Uterus (tissue), 3 donors: ENCODE measurements at regions not wholly inside any gene's neighbourhood (a gene's known extent, or its start where the extent isn't known, plus 50 kb on each side); places are given as distances from the start of the nearest gene placed in this dataset.

ENCODE experiments used
- DNase-seq, 2 donors: peaks; one replicate each; pipeline ENCODE4 v3.0.0-alpha.2; 2019 to 2020
- H3K27ac ChIP-seq, 2 donors: fragments of 200-600 bp; sonication (generic); 1 replicate in 1 of 2; 2 replicates in 1 of 2; pipeline ENCODE4 v1.5.1; 2016 to 2018
- H3K27me3 ChIP-seq, 2 donors: fragments of 200-600 bp; sonication (generic); one replicate each; pipeline ENCODE4 v1.5.1; 2018 to 2019; ENCODE audit warnings: control low read depth in 1 of 2
- H3K36me3 ChIP-seq, 2 donors: fragments of 200-600 bp; sonication (generic); one replicate each; pipeline ENCODE4 v1.5.1; 2019; ENCODE audit warnings: control low read depth in 1 of 2
- H3K4me1 ChIP-seq, 2 donors: fragments of 200-600 bp; sonication (generic); one replicate each; pipeline ENCODE4 v1.5.1; 2018 to 2019; ENCODE audit warnings: control low read depth in 1 of 2
- H3K4me3 ChIP-seq, 2 donors: fragments of 200-600 bp; sonication (generic); 1 replicate in 1 of 2; 2 replicates in 1 of 2; pipeline ENCODE4 v1.5.1; 2018 to 2019; ENCODE audit warnings: mild to moderate bottlenecking in 1 of 2
- H3K9me3 ChIP-seq, 2 donors: fragments of 200-600 bp; sonication (generic); one replicate each; pipeline ENCODE4 v1.5.1; 2019; ENCODE audit warnings: control low read depth in 1 of 2
- CTCF ChIP-seq, 4 experiments: fragments of 200-600 bp in 2 of 4; fragments of 450-650 bp in 2 of 4; sonication (generic) in 2 of 4; IDR thresholded peaks; one replicate each; pipeline ENCODE4 v1.5.1; 2016 to 2019; ENCODE audit warnings: antibody characterized with exemption in 4 of 4, mild to moderate bottlenecking in 2 of 4, moderate library complexity in 1 of 4
- POLR2A ChIP-seq, 2 donors: fragments of 450-650 bp; IDR thresholded peaks; one replicate each; pipeline ENCODE4 v1.6.1; 2016; ENCODE audit warnings: antibody characterized with exemption in 2 of 2, mild to moderate bottlenecking in 1 of 2, moderate library complexity in 1 of 2
- intact Hi-C: fragments of 100-400 bp; cut with DNase I; formaldehyde crosslinking; loops from one replicate; pipeline ENCODE4 v1.15.1; 2023; ENCODE audit warnings: low total_unique reads
- donor health status: DM: yes; HTN: yes; CAD: no.

- intact Hi-C loops = no loop called here
- H3K4me3 ChIP-seq = no peak overlapping the region
- DNase-seq = no peak
- H3K4me1 ChIP-seq = no peaks in the 10 kb centered on the region
- H3K36me3 ChIP-seq = no peaks in the 10 kb centered on the region
- TF ChIP-seq POLR2A (IDR thresholded peaks at IDR 0.05) = no peak
- no peak for TF ChIP-seq CTCF (IDR thresholded peaks at IDR 0.05)
- no peak overlapping the region for H3K27ac ChIP-seq
- H3K9me3 ChIP-seq = no peaks in the 10 kb centered on the region
- no peaks in the 10 kb centered on the region for H3K27me3 ChIP-seq
These were observed 152.1 kb downstream of the RPL10L start for GRCh38 chr14:46499521-46499920.

- intact Hi-C loops = no loop called here
- DNase-seq = no peak
These were observed 155.2 kb downstream of the RPL10L start for GRCh38 chr14:46496409-46496808.

GRCh38 chr14:46490238-46490685, 161.3 kb downstream of the RPL10L start:
- TF ChIP-seq POLR2A (IDR thresholded peaks at IDR 0.05) = no peak
- no peak for TF ChIP-seq CTCF (IDR thresholded peaks at IDR 0.05)
- Histone ChIP-seq H3K4me1 (no peaks in the 10 kb centered on the region), H3K9me3 (no peaks in the 10 kb centered on the region), H3K4me3 (no peak overlapping the region), H3K27ac (no peak overlapping the region), H3K36me3 (no peaks in the 10 kb centered on the region), H3K27me3 (no peaks in the 10 kb centered on the region)
- DNase-seq = no peak
- intact Hi-C loops = no loop called here

More at GRCh38 chr14:46496409-46496808, 155.2 kb downstream of the RPL10L start:
- Histone ChIP-seq H3K27me3 (no peaks in the 10 kb centered on the region), H3K4me1 (no peaks in the 10 kb centered on the region), H3K4me3 (no peak overlapping the region), H3K9me3 (no peaks in the 10 kb centered on the region), H3K36me3 (no peaks in the 10 kb centered on the region), H3K27ac (no peak overlapping the region)
- TF ChIP-seq POLR2A (IDR thresholded peaks at IDR 0.05) = no peak

- TF ChIP-seq POLR2A (IDR thresholded peaks at IDR 0.05) = no peak
- no peaks in the 10 kb centered on the region for H3K4me1 ChIP-seq
- intact Hi-C loops = loop anchor here (10.0 kb wide), 1 partner anchor 586 kb away; no protein-coding TSS in a partner anchor
- no peaks in the 10 kb centered on the region for H3K27me3 ChIP-seq
- no peaks in the 10 kb centered on the region for H3K9me3 ChIP-seq
- H3K36me3 ChIP-seq = no peaks in the 10 kb centered on the region
- no peak for DNase-seq
- H3K27ac ChIP-seq = no peak overlapping the region
- no peak overlapping the region for H3K4me3 ChIP-seq
These were observed 163.2 kb downstream of the RPL10L start for GRCh38 chr14:46488374-46488773.

GRCh38 chr14:46487582-46488350, 163.8 kb downstream of the RPL10L start:
- H3K9me3 ChIP-seq = no peaks in the 10 kb centered on the region
- no peak overlapping the region for H3K4me3 ChIP-seq
- no peaks in the 10 kb centered on the region for H3K27me3 ChIP-seq
- no peaks in the 10 kb centered on the region for H3K36me3 ChIP-seq
- TF ChIP-seq CTCF (IDR thresholded peaks at IDR 0.05) (no peak), POLR2A (IDR thresholded peaks at IDR 0.05) (no peak)
- intact Hi-C loops = loop anchor here (10.0 kb wide), 1 partner anchor 587 kb away; no protein-coding TSS in a partner anchor
- no peaks in the 10 kb centered on the region for H3K4me1 ChIP-seq
- H3K27ac ChIP-seq = no peak overlapping the region
- DNase-seq = no peak

GRCh38 chr14:46482200-46482599, 169.4 kb downstream of the RPL10L start:
- no peak overlapping the region for H3K4me3 ChIP-seq
- H3K9me3 ChIP-seq = no peaks in the 10 kb centered on the region
- no peak for TF ChIP-seq CTCF (IDR thresholded peaks at IDR 0.05)
- no peak for TF ChIP-seq POLR2A (IDR thresholded peaks at IDR 0.05)
- no peaks in the 10 kb centered on the region for H3K27me3 ChIP-seq
- H3K27ac ChIP-seq = no peak overlapping the region
- H3K36me3 ChIP-seq = no peaks in the 10 kb centered on the region
- H3K4me1 ChIP-seq = no peaks in the 10 kb centered on the region
- no peak for DNase-seq
- intact Hi-C loops = loop anchor here (10.0 kb wide), 1 partner anchor 593 kb away; no protein-coding TSS in a partner anchor
